HCT116 (cell line): ENCODE measurements at regions not wholly inside any gene's neighbourhood (a gene's known extent, or its start where the extent isn't known, plus 50 kb on each side); places are given as distances from the start of the nearest gene placed in this dataset.

ENCODE experiments used
- EZH2phosphoT487 ChIP-seq: fragments of 200-600 bp; IDR thresholded peaks from 2 replicates; pipeline ENCODE4 v1.6.1; 2018; ENCODE audit warnings: antibody characterized with exemption, borderline replicate concordance
- POLR2A ChIP-seq: IDR thresholded peaks from 2 replicates; pipeline ENCODE4 v1.7.0; 2011; ENCODE audit warnings: borderline replicate concordance; ENCODE audit not compliant: insufficient read depth, insufficient read length; ENCODE audit errors: extremely low read depth
- RAD21 ChIP-seq: IDR thresholded peaks from 2 replicates; pipeline ENCODE4 v1.6.1; 2012; ENCODE audit warnings: low read depth, mild to moderate bottlenecking
- SIN3A ChIP-seq: IDR thresholded peaks from 2 replicates; pipeline ENCODE4 v1.6.1; 2012; ENCODE audit warnings: low read depth
- SP1 ChIP-seq: IDR thresholded peaks from 2 replicates; pipeline ENCODE4 v1.6.1; 2012; ENCODE audit warnings: low read depth
- YY1 ChIP-seq: IDR thresholded peaks from 2 replicates; pipeline ENCODE4 v1.6.1; 2011; ENCODE audit warnings: low read length, low read depth, moderate library complexity, mild to moderate bottlenecking; ENCODE audit not compliant: insufficient replicate concordance; ENCODE audit errors: extremely low read depth
- TF ChIP-seq, protein P1 (sequence below), 3 experiments: fragments of 200-600 bp in 1 of 3; sonication (generic) in 1 of 3; IDR thresholded peaks in 2 of 3; conservative IDR thresholded peaks in 1 of 3; 2 replicates each; pipeline ENCODE4 v1.5.1; 2012 to 2017; ENCODE audit warnings: low read depth in 2 of 3, low read length in 2 of 3, antibody characterized with exemption in 1 of 3, borderline replicate concordance in 1 of 3, control low read depth in 1 of 3, mild to moderate bottlenecking in 1 of 3, mixed read lengths in 1 of 3, mixed run types in 1 of 3, moderate library complexity in 1 of 3; ENCODE audit not compliant: insufficient read depth in 1 of 3
- TF ChIP-seq, protein P2 (sequence below): IDR thresholded peaks from 2 replicates; pipeline ENCODE4 v1.6.1; 2012; ENCODE audit warnings: low read depth

DNA sequence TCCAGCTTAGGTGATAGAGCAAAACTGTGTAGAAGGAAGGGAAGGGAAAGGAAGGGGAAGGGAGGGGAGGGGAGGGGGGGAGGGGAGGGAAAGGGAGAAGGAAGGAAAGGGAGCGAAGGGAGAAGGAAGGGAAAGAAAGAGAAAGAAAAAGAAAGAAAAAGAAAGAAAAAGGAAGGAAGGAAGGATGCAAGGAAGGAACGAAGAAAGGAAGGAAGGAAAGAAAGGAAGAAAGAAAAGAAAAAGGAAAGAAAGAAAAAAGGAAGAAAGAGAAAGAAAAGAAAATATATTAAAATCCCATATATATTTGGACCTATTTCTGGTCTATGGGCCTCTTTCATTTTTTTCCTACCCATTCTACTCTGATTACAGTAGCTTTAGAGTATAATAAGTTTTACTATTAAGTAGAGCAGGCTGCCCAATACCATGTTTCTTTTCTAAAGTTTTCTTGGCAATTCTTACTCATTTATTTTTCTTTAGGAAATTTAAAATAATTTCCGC is 229.1 kb downstream of the AUH start:
- TF ChIP-seq, protein P1, sequence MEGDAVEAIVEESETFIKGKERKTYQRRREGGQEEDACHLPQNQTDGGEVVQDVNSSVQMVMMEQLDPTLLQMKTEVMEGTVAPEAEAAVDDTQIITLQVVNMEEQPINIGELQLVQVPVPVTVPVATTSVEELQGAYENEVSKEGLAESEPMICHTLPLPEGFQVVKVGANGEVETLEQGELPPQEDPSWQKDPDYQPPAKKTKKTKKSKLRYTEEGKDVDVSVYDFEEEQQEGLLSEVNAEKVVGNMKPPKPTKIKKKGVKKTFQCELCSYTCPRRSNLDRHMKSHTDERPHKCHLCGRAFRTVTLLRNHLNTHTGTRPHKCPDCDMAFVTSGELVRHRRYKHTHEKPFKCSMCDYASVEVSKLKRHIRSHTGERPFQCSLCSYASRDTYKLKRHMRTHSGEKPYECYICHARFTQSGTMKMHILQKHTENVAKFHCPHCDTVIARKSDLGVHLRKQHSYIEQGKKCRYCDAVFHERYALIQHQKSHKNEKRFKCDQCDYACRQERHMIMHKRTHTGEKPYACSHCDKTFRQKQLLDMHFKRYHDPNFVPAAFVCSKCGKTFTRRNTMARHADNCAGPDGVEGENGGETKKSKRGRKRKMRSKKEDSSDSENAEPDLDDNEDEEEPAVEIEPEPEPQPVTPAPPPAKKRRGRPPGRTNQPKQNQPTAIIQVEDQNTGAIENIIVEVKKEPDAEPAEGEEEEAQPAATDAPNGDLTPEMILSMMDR (IDR thresholded peaks at IDR 0.05 in 2 of 3, conservative IDR thresholded peaks at IDR 0.05 in 1 of 3; ENCODE audit: borderline replicate concordance in 1 of 3, insufficient read depth in 1 of 3, low read depth in 2 of 3, low read length in 2 of 3), result no peak
- TF ChIP-seq POLR2A (no peak), EZH2phosphoT487 (no peak), SP1 (no peak), YY1 (no peak), RAD21 (no peak), SIN3A (no peak)
- TF ChIP-seq, protein P2, sequence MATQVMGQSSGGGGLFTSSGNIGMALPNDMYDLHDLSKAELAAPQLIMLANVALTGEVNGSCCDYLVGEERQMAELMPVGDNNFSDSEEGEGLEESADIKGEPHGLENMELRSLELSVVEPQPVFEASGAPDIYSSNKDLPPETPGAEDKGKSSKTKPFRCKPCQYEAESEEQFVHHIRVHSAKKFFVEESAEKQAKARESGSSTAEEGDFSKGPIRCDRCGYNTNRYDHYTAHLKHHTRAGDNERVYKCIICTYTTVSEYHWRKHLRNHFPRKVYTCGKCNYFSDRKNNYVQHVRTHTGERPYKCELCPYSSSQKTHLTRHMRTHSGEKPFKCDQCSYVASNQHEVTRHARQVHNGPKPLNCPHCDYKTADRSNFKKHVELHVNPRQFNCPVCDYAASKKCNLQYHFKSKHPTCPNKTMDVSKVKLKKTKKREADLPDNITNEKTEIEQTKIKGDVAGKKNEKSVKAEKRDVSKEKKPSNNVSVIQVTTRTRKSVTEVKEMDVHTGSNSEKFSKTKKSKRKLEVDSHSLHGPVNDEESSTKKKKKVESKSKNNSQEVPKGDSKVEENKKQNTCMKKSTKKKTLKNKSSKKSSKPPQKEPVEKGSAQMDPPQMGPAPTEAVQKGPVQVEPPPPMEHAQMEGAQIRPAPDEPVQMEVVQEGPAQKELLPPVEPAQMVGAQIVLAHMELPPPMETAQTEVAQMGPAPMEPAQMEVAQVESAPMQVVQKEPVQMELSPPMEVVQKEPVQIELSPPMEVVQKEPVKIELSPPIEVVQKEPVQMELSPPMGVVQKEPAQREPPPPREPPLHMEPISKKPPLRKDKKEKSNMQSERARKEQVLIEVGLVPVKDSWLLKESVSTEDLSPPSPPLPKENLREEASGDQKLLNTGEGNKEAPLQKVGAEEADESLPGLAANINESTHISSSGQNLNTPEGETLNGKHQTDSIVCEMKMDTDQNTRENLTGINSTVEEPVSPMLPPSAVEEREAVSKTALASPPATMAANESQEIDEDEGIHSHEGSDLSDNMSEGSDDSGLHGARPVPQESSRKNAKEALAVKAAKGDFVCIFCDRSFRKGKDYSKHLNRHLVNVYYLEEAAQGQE, result no peak
